ENCODE measurements at regions not wholly inside any gene's neighbourhood (a gene's known extent, or its start where the extent isn't known, plus 50 kb on each side); places are given as distances from the start of the nearest gene placed in this dataset.

DNA sequence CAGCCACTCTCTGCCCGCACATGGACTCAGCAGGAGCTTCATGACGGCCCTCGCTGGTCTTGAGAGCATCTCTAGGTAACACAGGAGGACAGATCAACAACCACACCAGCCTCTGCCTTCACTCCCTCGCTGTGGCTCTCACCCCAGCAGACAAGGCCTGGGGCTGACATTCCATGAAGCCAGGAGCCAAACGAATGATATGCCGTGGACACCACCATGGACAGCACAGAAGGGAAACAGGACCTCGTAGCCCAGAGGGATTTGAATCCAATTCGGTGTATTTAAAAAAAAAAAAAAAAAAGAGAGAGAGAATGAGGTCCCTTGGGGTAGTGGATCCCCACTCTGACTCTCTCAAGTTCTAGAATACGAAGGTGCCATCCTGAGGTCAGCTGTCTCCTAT is 385.5 kb downstream of the SHANK2 start:
- TF ChIP-seq CTCF (IDR thresholded peaks at IDR 0.05; ENCODE audit: poor library complexity, severe bottlenecking) (no peak), EP300 (conservative IDR thresholded peaks at IDR 0.05; ENCODE audit: poor library complexity, severe bottlenecking) (no peak), SMC3 (conservative IDR thresholded peaks at IDR 0.05; ENCODE audit: poor library complexity) (no peak), EZH2 (IDR thresholded peaks at IDR 0.05; ENCODE audit: borderline replicate concordance, insufficient read depth, low read length, poor library complexity, severe bottlenecking) (no peak), TAF1 (IDR thresholded peaks at IDR 0.05; ENCODE audit: low read depth) (no peak), MXI1 (conservative IDR thresholded peaks at IDR 0.05; ENCODE audit: poor library complexity, severe bottlenecking) (no peak), POLR2AphosphoS5 (IDR thresholded peaks at IDR 0.05) (no peak)
- TF ChIP-seq, protein P1, sequence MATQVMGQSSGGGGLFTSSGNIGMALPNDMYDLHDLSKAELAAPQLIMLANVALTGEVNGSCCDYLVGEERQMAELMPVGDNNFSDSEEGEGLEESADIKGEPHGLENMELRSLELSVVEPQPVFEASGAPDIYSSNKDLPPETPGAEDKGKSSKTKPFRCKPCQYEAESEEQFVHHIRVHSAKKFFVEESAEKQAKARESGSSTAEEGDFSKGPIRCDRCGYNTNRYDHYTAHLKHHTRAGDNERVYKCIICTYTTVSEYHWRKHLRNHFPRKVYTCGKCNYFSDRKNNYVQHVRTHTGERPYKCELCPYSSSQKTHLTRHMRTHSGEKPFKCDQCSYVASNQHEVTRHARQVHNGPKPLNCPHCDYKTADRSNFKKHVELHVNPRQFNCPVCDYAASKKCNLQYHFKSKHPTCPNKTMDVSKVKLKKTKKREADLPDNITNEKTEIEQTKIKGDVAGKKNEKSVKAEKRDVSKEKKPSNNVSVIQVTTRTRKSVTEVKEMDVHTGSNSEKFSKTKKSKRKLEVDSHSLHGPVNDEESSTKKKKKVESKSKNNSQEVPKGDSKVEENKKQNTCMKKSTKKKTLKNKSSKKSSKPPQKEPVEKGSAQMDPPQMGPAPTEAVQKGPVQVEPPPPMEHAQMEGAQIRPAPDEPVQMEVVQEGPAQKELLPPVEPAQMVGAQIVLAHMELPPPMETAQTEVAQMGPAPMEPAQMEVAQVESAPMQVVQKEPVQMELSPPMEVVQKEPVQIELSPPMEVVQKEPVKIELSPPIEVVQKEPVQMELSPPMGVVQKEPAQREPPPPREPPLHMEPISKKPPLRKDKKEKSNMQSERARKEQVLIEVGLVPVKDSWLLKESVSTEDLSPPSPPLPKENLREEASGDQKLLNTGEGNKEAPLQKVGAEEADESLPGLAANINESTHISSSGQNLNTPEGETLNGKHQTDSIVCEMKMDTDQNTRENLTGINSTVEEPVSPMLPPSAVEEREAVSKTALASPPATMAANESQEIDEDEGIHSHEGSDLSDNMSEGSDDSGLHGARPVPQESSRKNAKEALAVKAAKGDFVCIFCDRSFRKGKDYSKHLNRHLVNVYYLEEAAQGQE (IDR thresholded peaks at IDR 0.05; ENCODE audit: borderline replicate concordance), result no peak
